ENCODE measurements at regions not wholly inside any gene's neighbourhood (a gene's known extent, or its start where the extent isn't known, plus 50 kb on each side); places are given as distances from the start of the nearest gene placed in this dataset.

DNA sequence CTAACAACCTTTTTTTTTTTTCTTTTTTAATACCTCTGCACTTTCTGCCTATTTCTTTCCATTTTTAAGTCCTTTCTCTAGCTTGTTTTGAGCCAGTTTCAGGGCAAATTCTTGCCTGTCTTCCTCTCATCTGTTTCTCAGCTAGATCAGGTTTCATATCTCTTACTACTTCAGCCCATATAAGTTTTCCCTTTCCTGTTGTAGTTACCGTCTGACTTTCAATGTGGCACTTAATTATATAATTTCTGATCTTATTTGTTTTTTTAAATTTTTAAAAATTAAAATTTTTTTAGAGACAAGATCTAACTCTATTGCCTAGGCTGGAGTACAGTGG is 104.7 kb upstream of the ELL2 start:
- Histone ChIP-seq H3K79me1 (ENCODE audit: low read depth, low read length) (no peaks in the 10 kb centered on the region), H3K56ac (replicated peaks; ENCODE audit: insufficient read length, low read depth, low read length) (no peak overlapping the region), H2AFZ (ENCODE audit: low read length) (no peak overlapping the region), H3K9ac (replicated peaks in 1 of 4; ENCODE audit: extremely low read depth in 1 of 4, low read depth in 3 of 4, low read length in 3 of 4) (no peak overlapping the region), H2BK5ac (ENCODE audit: low read depth, low read length) (no peak overlapping the region), H3K27ac (ENCODE audit: low read depth, low read length) (no peak overlapping the region), H3K18ac (ENCODE audit: extremely low read depth, low read length) (no peak overlapping the region), H4K8ac (ENCODE audit: extremely low read depth, insufficient read depth, low read length) (no peak overlapping the region), H3K36me3 (ENCODE audit: control insufficient read depth in 2 of 4, insufficient read depth in 4 of 4, low read length in 3 of 4) (no peaks in the 10 kb centered on the region), H2BK20ac (ENCODE audit: low read length) (no peak overlapping the region), H3K4ac (replicated peaks; ENCODE audit: insufficient read length, low read depth, low read length) (no peak overlapping the region), H3K4me2 (ENCODE audit: insufficient read depth in 1 of 2, low read depth in 2 of 2, low read length in 2 of 2) (no peak overlapping the region), H2AK5ac (ENCODE audit: low read depth, low read length) (no peak overlapping the region), H3K4me3 (ENCODE audit: extremely low read depth in 1 of 4, insufficient read depth in 2 of 4, low read depth in 3 of 4, low read length in 4 of 4) (no peak overlapping the region), H4K91ac (replicated peaks; ENCODE audit: insufficient read length, low read length) (no peak overlapping the region), H3K14ac (ENCODE audit: insufficient read length) (no peak overlapping the region), H4K5ac (ENCODE audit: insufficient read length, low read depth, low read length) (no peak overlapping the region), H3K27me3 (replicated peaks in 1 of 4; ENCODE audit: control insufficient read depth in 3 of 4, extremely low read depth in 1 of 4, insufficient read depth in 3 of 4, low read length in 3 of 4) (no peaks in the 10 kb centered on the region), H2BK15ac (ENCODE audit: low read length) (no peak overlapping the region), H4K20me1 (replicated peaks in 1 of 2; ENCODE audit: control insufficient read depth in 1 of 2, insufficient read depth in 2 of 2, low read length in 2 of 2) (no peaks in the 10 kb centered on the region), H3K79me2 (ENCODE audit: control insufficient read depth in 1 of 2, insufficient read depth in 2 of 2, low read length in 2 of 2) (no peaks in the 10 kb centered on the region), H3K23me2 (ENCODE audit: low read depth, low read length) (peaks cover 2% of the 10 kb centered on the region; the same call in 1 of the 2 replicates), H2BK12ac (ENCODE audit: low read depth, low read length) (no peak overlapping the region), H3K9me3 (ENCODE audit: insufficient read depth in 2 of 2, low read depth in 1 of 2, low read length in 1 of 2) (no peaks in the 10 kb centered on the region), H3K23ac (ENCODE audit: insufficient read length) (no peak overlapping the region), H3K4me1 (replicated peaks in 1 of 4; ENCODE audit: control insufficient read depth in 3 of 4, insufficient read depth in 4 of 4, low read length in 3 of 4) (peaks cover 0 to 4% (median 0%) of the 10 kb centered on the region in 4 experiments; a peak in 1 of 7 replicates), H2BK120ac (replicated peaks; ENCODE audit: low read depth, low read length) (no peak overlapping the region)
- DNase-seq (ENCODE audit: low read depth in 1 of 2, low spot score in 2 of 2) (no peak), FAIRE-seq (no peak)
- WGBS, 2 experiments (ENCODE audit: extremely low coverage in 1 of 2, insufficient coverage in 1 of 2, insufficient read length in 1 of 2, insufficient replicate concordance in 2 of 2, low coverage in 1 of 2, low lambda C conversion rate in 2 of 2, missing lambda C conversion rate in 1 of 2) = 100% methylated on average over 1 of the region's 1 CpG; no CpG with 5 or more reads in 1 of the 2 experiments
- no peak for TF ChIP-seq CEBPB (IDR thresholded peaks at IDR 0.05; ENCODE audit: low read depth, low read length)
- no peak for TF ChIP-seq RFX5 (IDR thresholded peaks at IDR 0.05; ENCODE audit: borderline replicate concordance, low read depth, low read length)
- TF ChIP-seq TEAD4 (IDR thresholded peaks at IDR 0.05; ENCODE audit: low read depth, low read length) = no peak
- TF ChIP-seq SIX5 (IDR thresholded peaks at IDR 0.05; ENCODE audit: low read depth, low read length) = no peak
- no peak for TF ChIP-seq RXRA (IDR thresholded peaks at IDR 0.05; ENCODE audit: insufficient read depth, low read depth, low read length)
- no peak for TF ChIP-seq PHF8 (conservative IDR thresholded peaks at IDR 0.05; ENCODE audit: low read depth, low read length)
- TF ChIP-seq BRCA1 (IDR thresholded peaks at IDR 0.05; ENCODE audit: low read depth, low read length) = no peak
- TF ChIP-seq CHD2 (IDR thresholded peaks at IDR 0.05; ENCODE audit: low read length) = no peak
- no peak for TF ChIP-seq RBBP5 (IDR thresholded peaks at IDR 0.05; ENCODE audit: borderline replicate concordance, low read depth, low read length)
- no peak for TF ChIP-seq YY1 (IDR thresholded peaks at IDR 0.05; ENCODE audit: low read depth, low read length)
- TF ChIP-seq, protein P1, sequence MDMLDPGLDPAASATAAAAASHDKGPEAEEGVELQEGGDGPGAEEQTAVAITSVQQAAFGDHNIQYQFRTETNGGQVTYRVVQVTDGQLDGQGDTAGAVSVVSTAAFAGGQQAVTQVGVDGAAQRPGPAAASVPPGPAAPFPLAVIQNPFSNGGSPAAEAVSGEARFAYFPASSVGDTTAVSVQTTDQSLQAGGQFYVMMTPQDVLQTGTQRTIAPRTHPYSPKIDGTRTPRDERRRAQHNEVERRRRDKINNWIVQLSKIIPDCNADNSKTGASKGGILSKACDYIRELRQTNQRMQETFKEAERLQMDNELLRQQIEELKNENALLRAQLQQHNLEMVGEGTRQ (IDR thresholded peaks at IDR 0.05; ENCODE audit: low read length) = no peak
- no peak for TF ChIP-seq SIN3A (conservative IDR thresholded peaks at IDR 0.05 in 1 of 2, IDR thresholded peaks at IDR 0.05 in 1 of 2; ENCODE audit: low read depth in 1 of 2, low read length in 2 of 2)
- no peak for TF ChIP-seq HDAC6 (IDR thresholded peaks at IDR 0.05; ENCODE audit: low read depth, low read length)
- no peak for TF ChIP-seq FOSL1 (IDR thresholded peaks at IDR 0.05; ENCODE audit: insufficient read depth, low read depth, low read length)
- TF ChIP-seq TAF1 (IDR thresholded peaks at IDR 0.05; ENCODE audit: low read depth, low read length) = no peak
- ChIA-PET CTCF (ENCODE audit: partially characterized antibody) (interaction anchor here (0.6 to 1.2 kb wide), 3 partner anchors 104 to 296 kb away, joined by 3 read pairs; no protein-coding TSS in a partner anchor), POLR2A (ENCODE audit: partially characterized antibody) (no interaction called here)

Data from H1 (cell line).